Fibroblast of the conjunctiva (primary cell): ENCODE measurements at regions not wholly inside any gene's neighbourhood (a gene's known extent, or its start where the extent isn't known, plus 50 kb on each side); places are given as distances from the start of the nearest gene placed in this dataset.
"Not testable (repeated sequence)": the region's sequence is repeated elsewhere in the genome, so short reads cannot be mapped to it uniquely, and the experiment has no call there.

ENCODE experiments used
- DNase-seq: peaks from one replicate; pipeline ENCODE4 v3.0.0-alpha.2; 2010; ENCODE audit warnings: low read depth

- DNase-seq, result no peak
Observed at GRCh38 chr4:120299631-120300030, 233.0 kb upstream of the MAD2L1 start.

GRCh38 chr4:120293341-120293740 is 226.7 kb upstream of the MAD2L1 start:
- DNase-seq, result peak; percentile 93

DNA sequence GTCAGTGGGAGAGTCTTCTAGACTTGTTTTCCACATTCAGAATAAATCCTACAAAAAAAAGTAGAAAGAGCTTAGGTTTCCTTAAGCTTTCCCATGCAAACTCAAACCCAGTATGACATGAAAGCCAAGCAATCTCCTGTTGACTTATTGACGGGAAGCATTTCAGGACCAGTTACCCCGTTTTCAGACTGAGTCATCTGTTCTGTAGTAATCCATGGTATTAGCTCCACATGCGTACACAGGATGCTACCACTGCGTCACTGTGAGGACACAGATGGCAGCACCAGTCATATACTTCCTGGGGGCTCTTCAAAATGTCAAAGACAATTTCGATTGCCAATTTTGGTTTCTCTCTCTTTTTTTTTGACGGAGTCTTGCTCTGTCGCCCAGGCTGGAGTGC is 224.9 kb upstream of the MAD2L1 start:
- DNase-seq, result peak; percentile 50

- DNase-seq, result no peak
Observed at GRCh38 chr4:120290553-120290952, 223.9 kb upstream of the MAD2L1 start.

GRCh38 chr4:120286813-120287212 is 220.2 kb upstream of the MAD2L1 start:
- DNase-seq, result no peak

DNA sequence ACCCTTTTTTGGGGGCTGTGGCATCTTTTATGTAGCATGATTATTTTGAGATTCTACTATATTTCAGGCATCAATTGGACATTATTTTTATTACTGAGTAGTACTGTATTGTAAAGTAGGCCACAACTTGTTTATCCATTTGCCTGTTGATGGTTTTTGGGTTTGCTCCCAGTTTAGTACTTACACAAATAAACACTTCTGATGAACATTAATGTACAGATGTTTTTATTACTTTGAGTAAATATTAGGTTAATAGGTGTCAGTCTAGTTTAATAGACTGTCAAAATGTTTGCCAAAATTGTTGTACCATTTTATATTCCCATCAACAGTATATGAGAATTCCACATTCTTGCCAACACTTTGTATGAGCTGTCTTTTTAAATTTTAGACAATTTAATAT is 214.9 kb upstream of the MAD2L1 start:
- DNase-seq, result no peak

DNA sequence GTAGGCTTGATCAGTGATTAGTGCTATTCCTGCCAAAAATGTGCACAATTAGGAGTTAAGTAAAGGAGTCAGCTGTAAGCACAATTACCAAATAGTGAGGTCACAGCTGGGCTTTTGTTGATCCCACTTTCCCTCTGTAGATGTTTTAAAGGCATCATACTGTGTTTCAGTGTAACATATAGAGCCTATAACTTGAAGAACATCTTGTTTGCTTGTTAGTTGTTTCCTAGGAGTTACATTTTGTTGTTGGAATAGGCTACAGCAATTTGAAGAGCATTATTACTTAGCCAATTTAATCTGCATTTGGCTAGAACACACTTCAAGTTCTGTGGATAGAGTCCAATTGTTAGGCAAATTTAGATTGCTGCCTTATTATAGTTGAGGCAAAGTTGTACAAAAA is 210.7 kb upstream of the MAD2L1 start:
- DNase-seq, result no peak

DNA sequence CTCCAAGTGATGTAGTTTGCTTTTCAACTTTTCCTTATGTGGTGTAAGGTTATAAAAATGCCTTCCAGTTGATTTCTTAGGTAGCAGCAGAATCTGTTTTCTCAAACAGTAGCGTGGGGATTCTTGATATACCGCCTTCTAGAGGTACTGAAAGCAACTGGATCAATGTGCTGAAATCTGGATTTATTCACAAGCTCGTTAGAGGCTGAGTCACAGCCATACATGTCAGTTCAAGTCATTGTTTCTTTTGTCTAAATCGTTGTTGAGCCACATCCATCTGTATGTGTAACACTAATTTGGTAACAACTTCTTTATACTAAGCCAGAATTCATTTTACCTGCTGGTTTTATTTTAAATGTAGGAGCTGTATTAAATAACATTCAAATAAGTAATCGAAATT is 200.0 kb upstream of the MAD2L1 start:
- peak; percentile 9 for DNase-seq

DNA sequence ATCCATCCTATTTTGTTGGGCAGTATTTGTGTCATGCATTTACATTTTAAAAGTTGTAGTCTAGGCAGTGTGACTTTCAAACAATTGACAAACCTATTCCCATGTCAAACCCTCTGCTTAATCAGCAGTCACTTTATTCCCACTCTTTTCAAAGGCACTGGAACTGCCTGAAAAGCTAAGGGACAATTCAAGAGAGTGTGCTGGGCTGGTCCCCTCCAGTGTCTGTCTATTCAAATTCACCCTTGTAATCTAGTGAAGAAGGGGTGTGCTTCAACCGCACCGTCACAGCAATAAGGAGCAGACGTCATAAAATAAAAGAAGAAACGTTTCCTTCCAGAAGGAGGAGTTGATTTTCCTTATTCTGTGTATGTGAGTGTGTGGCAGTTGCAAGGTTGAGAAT is 197.0 kb upstream of the MAD2L1 start:
- DNase-seq, result no peak

DNA sequence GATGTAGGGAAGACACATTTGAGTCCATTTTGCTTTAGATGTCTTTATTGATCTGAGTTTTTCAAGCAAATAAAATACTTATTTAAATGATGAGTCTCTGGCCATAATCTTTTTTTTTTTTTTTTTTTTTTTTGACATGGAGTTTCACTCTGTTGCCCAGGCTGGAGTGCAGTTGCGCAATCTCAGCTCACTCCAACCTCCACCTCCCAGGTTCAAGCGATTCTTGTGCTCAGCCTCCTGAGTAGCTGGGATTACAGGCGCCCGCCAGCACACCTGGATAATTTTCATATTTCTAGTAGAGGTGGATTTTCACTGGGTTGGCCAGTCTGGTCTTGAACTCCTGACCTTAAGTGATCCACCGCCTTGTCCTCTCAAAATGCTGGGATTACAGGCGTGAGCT is 194.5 kb upstream of the MAD2L1 start:
- DNase-seq, result no peak

- DNase-seq, result not testable (repeated sequence)
Observed at GRCh38 chr4:120256112-120256775, 189.6 kb upstream of the MAD2L1 start.

DNA sequence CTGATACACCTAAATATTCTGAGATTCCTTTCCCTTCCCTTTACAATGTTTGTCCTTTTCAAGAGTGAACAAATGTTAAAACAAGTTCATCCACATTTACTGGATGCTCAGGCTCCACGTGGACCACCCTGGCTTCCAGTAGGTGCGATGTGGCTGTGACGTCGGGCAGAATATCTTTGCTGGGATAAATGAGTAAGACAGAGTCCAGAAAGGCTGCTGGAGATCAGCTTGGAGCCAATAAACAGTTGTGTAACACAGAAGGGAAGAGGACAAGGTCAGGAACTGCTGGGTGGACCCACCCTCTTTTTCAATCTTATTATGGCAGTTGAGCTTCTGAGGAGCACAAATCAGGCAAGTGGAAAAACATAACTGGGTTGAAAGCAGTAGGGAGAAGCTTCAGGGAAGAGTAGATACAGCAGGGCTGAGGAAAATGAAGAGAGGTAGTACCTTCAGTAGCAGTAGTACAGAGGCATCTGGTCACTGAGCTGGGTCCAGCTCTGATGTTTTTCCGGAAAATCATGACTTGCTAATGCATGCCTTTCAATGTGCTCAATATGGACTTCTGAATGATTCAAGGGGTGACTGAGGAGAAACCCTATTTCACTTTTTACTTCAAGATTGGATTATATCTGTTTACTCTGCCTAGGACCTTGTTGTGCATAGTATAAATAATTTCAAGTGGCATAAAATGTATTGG is 171.8 kb upstream of the MAD2L1 start:
- no peak for DNase-seq

DNA sequence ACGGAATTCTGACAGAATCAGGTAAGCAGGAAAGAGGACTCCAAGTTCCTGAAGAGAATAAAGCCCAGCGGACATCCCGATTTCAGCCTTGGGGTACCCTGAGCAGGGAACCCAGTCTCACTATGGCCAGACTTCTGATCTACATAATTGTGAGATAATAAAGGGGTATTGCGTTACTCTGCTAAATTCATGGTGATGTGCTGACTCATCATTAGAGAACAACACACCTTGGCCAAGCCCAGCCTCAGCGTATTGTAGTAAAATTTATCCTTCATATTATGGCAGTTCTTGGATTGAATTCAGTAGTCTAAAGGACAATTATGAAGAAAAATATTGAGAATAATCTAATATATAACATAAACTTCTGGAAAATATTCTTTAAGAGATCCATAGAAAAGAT is 170.2 kb upstream of the MAD2L1 start:
- no peak for DNase-seq

DNA sequence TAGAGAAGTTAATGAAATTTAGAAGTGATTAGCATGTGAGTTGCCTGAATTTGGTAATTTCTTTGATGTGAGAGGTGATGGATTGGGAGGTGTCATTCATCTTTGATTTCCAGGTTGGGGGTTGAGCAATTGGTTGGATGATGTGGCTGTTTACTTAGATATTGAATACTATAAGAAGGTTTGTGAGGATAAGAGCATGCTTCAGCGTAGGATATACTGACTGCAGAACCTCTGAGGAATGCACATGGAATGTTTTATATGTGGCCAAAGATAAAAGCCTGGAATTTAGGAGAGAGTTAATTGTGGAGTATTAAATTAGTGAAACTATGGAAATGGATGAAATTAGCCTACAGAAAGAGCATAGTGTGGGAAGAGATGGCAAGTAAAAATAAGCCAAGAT is 165.4 kb upstream of the MAD2L1 start:
- no peak for DNase-seq

DNA sequence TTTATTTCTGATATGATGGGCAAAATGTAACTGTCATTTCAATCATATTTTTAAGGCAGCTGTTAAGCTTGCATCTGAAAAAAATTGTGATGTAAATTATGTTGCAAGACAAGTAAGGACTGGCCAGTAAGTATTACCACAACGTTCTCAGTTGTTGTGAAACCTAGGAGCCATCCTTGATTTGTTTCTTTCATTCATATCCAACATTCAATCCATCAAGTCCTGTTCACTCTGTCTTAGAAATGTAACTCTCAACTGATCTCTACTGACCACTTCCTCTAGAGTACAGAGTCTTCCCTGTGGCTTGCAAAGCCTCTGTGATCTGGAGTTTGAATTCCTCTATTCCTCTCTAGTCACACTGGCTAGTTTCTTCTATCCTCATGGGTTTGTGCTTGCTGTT is 161.4 kb upstream of the MAD2L1 start:
- DNase-seq, result peak; percentile 48

DNA sequence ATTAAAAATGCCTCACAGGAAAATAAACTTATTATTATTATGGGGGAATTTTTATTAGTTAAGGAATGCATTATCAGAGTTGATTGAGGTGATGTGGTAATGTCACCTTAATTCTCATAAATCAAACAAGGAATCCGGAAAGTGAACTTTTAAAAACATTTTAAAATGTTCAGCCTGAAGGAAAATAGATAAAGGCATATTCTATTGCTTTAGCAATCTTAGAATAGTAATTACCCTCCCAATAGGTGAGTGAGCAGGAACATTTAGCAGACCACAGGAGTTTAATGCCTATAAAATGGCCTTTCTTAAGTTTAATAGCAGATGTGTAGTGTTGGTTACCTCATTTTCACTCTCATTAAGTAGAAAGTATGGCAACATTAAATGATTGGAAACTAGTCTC is 160.9 kb upstream of the MAD2L1 start:
- no peak for DNase-seq

- no peak for DNase-seq
Observed at GRCh38 chr4:120225527-120225926, 158.9 kb upstream of the MAD2L1 start.

DNA sequence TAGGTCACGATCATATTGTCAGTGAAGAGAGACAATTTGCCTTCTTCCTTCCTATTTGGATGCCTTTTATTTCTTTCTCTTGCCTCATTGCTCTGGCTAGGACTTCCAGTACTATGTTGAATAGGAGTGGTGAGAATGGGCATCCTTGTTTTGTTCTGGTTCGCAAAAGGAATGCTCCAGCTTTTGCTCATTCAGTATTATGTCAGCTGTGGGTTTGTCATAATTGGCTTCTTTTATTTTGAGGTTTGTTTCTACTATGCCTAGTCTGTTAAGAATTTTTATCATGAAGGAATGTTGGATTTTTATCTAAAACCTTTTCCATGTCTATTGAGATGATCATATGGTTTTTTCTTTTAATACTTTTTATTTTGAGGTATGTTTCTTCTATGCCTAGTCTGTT is 152.3 kb upstream of the MAD2L1 start:
- no peak for DNase-seq

- peak; percentile 13 for DNase-seq
Observed at GRCh38 chr4:120215350-120215749, 148.7 kb upstream of the MAD2L1 start.

GRCh38 chr4:120211408-120212015 is 144.9 kb upstream of the MAD2L1 start:
- DNase-seq, result no peak

DNA sequence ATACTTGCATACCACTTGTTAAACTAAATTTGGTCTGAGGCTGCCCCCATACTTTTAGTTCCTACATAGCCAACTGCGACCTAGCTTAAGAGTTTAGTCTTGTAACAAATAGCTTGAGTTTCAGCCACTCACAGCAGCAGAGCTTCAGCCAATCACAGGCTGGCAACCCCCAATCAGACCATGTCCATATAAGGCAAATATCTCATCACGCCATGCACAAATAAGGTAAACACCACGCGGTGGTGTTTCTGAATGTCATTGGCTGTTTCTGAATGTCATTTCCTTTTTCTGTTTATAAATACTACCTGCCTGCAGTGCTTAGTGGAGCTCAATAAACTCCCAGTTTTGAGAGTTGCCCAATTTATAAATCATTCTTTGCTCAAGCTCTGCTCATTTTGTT is 143.1 kb upstream of the MAD2L1 start:
- DNase-seq, result no peak

DNA sequence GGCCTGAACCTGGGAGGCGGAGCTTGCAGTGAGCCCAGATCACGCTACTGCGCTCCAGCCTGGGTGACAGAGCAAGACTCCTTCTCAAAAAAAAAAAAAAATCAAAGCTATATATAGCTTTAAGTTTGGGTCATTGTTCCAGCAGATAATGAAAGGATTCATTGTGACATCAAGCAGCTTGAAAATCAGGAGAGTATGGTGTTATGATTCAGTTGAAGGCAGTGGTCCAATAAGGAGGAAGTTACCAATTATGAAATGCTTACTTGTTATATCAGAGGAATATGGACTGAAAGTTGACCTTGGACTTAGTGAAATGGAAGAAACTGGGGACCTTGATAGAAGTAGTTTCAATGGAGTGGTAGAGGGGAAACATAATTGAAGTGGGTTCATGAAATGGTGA is 140.4 kb upstream of the MAD2L1 start:
- no peak for DNase-seq

- no peak for DNase-seq
Observed at GRCh38 chr4:120202222-120202621, 135.6 kb upstream of the MAD2L1 start.
